Pancreas (tissue), 10 donors: ENCODE measurements at regions not wholly inside any gene's neighbourhood (a gene's known extent, or its start where the extent isn't known, plus 50 kb on each side); places are given as distances from the start of the nearest gene placed in this dataset.

Source experiments
- ATAC-seq, 4 donors: fragments of 200-7000 bp; cut with Tn5 transposase; one replicate each; pipeline versions ENCODE4 v1.8.0 to v1.9.1; 2020; ENCODE audit warnings: mild to moderate bottlenecking in 4 of 4, moderate library complexity in 4 of 4
- DNase-seq, 6 donors: peaks; one replicate each; pipeline ENCODE4 v3.0.0-alpha.2; 2020
- FAIRE-seq: peaks from 2 replicates; lab custom pipeline; 2012; peaks lifted over from hg19 to GRCh38; lab: Jason Lieb, UNC
- H3K27ac ChIP-seq, 4 donors: fragments of 200-600 bp; sonication (generic); 1 replicate in 3 of 4; 2 replicates in 1 of 4; pipeline versions ENCODE4 v1.5.0 to v1.8.0; 2020
- H3K27me3 ChIP-seq, 4 donors: fragments of 200-600 bp; one replicate each; pipeline ENCODE4 v1.8.0; 2021
- H3K36me3 ChIP-seq, 3 donors: fragments of 200-600 bp; sonication (generic) in 1 of 3; one replicate each; pipeline versions ENCODE4 v1.5.0 to v1.8.0; 2020 to 2021
- H3K4me1 ChIP-seq, 3 donors: fragments of 200-600 bp; one replicate each; pipeline ENCODE4 v1.8.0; 2021
- H3K4me3 ChIP-seq, 4 donors: fragments of 200-600 bp; sonication (generic) in 2 of 4; one replicate each; pipeline versions ENCODE4 v1.5.0 to v1.8.0; 2020 to 2021
- H3K9me3 ChIP-seq, 4 donors: fragments of 200-600 bp; one replicate each; pipeline ENCODE4 v1.8.0; 2021
- WGBS, 2 donors: extraction: QIAGEN DNeasy Blood & Tissue Kit; methylation state at CpG; one replicate each; pipeline ENCODE4 v1.1.7; 2013; 5-methylcytosine and 5-hydroxymethylcytosine counted together
- intact Hi-C, 3 donors: fragments of 100-400 bp; cut with DNase I; formaldehyde crosslinking; loops; one replicate each; pipeline versions ENCODE4 v1.11.1 to v1.14.2; 2022
- TF ChIP-seq, protein P1 (sequence below), 4 donors: fragments of 200-600 bp; sonication (generic) in 3 of 4; IDR thresholded peaks; one replicate each; pipeline versions ENCODE4 v1.5.0 to v1.8.0; 2021; ENCODE audit warnings: antibody characterized with exemption in 4 of 4
- donor health status: healthy with polysubstance abuse.
- donor health status: DM: no; HTN: no; CAD: no; lungs with moderate emphysema.
- donor health status: DM: no; HTN: no; CAD: no.
- donor health status: control.
- donor health status: control.
- donor health status: Bipolar disorder and iron deficiency.
- donor health status: DM: yes; HTN: yes; CAD: no.
- donor health status: DM: no; HTN: no; CAD: no.
- donor health status: DM: no; HTN: no; CAD: no.
- donor health status: DM: yes; HTN: yes; CAD: no.

DNA sequence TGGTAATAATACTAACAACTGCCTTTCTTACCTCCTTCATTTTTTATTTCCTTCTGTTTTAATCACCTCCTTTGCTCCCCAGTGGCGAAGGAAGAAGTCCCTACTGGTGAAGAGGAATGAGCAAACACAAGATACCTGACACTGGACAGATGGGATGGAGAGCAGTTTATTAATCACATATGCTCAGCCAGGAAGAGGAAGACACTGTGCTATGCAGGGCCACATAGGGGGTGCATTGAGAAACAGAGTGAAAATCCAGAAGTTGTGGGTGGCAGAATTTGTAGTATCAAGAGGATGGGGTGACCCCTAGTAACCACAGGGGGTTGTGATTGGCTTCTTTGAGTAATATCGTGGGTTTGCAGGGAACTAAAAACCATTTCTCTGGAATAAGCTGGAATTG is 1041.9 kb downstream of the OTOL1 start:
- no peak for FAIRE-seq
- Histone ChIP-seq H3K27me3 (no peaks in the 10 kb centered on the region), H3K4me3 (no peak overlapping the region), H3K4me1 (no peaks in the 10 kb centered on the region), H3K27ac (no peak overlapping the region), H3K36me3 (no peaks in the 10 kb centered on the region), H3K9me3 (no peaks in the 10 kb centered on the region)
- TF ChIP-seq, protein P1, sequence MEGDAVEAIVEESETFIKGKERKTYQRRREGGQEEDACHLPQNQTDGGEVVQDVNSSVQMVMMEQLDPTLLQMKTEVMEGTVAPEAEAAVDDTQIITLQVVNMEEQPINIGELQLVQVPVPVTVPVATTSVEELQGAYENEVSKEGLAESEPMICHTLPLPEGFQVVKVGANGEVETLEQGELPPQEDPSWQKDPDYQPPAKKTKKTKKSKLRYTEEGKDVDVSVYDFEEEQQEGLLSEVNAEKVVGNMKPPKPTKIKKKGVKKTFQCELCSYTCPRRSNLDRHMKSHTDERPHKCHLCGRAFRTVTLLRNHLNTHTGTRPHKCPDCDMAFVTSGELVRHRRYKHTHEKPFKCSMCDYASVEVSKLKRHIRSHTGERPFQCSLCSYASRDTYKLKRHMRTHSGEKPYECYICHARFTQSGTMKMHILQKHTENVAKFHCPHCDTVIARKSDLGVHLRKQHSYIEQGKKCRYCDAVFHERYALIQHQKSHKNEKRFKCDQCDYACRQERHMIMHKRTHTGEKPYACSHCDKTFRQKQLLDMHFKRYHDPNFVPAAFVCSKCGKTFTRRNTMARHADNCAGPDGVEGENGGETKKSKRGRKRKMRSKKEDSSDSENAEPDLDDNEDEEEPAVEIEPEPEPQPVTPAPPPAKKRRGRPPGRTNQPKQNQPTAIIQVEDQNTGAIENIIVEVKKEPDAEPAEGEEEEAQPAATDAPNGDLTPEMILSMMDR (IDR thresholded peaks at IDR 0.05), result no peak
- WGBS, 2 donors, result 39 to 55% methylated on average over 2 of the region's 2 CpGs
- ATAC-seq, result no peak
- DNase-seq, result no peak
- intact Hi-C loops, result no loop called here

DNA sequence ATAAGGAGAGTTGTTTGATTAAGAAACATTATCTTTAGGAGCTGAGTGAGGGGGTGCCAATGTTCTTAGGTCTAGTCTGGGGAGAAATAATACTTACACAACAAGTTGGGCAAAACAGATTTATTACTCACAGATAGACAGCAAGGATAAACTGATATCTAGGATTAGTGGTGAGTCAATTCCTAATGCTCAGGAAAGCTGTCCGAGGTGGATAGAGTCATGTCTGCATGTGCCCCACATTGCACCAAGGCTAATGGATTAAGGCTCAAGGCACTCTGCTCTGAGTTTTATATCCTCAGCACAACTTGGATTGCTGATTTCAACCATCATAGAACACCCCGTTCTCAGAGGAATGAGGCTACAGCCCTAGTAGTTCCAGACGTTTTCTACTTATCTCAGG is 1042.3 kb downstream of the OTOL1 start:
- 42 to 60% methylated on average over 3 of the region's 3 CpGs for WGBS, 2 donors
- ATAC-seq, result no peak
- Histone ChIP-seq H3K9me3 (no peaks in the 10 kb centered on the region), H3K27me3 (no peaks in the 10 kb centered on the region), H3K4me1 (no peaks in the 10 kb centered on the region), H3K36me3 (no peaks in the 10 kb centered on the region), H3K27ac (no peak overlapping the region), H3K4me3 (no peak overlapping the region)
- no peak for DNase-seq
- intact Hi-C loops, result no loop called here
- TF ChIP-seq, protein P1 (IDR thresholded peaks at IDR 0.05), result no peak
- no peak for FAIRE-seq

- Histone ChIP-seq H3K27me3 (no peaks in the 10 kb centered on the region), H3K4me3 (no peak overlapping the region), H3K9me3 (no peaks in the 10 kb centered on the region), H3K36me3 (no peaks in the 10 kb centered on the region), H3K4me1 (no peaks in the 10 kb centered on the region), H3K27ac (no peak overlapping the region)
- no peak for ATAC-seq
- TF ChIP-seq, protein P1 (IDR thresholded peaks at IDR 0.05), result no peak
- no peak for DNase-seq
- intact Hi-C loops, result no loop called here
- FAIRE-seq, result no peak
These were observed 1043.8 kb downstream of the OTOL1 start for GRCh38 chr3:162540421-162540820.

- no peak overlapping the region for H3K4me3 ChIP-seq
- H3K36me3 ChIP-seq, result no peaks in the 10 kb centered on the region
- 39 to 43% methylated on average over 2 of the region's 2 CpGs for WGBS, 2 donors
- no peak overlapping the region for H3K27ac ChIP-seq
- FAIRE-seq, result no peak
- H3K4me1 ChIP-seq, result no peaks in the 10 kb centered on the region
- no peaks in the 10 kb centered on the region for H3K9me3 ChIP-seq
- DNase-seq, result no peak
- no peak for ATAC-seq
- TF ChIP-seq, protein P1 (IDR thresholded peaks at IDR 0.05), result no peak
- H3K27me3 ChIP-seq, result no peaks in the 10 kb centered on the region
- intact Hi-C loops, result no loop called here
These were observed 1045.3 kb downstream of the OTOL1 start for GRCh38 chr3:162541923-162542322.

DNA sequence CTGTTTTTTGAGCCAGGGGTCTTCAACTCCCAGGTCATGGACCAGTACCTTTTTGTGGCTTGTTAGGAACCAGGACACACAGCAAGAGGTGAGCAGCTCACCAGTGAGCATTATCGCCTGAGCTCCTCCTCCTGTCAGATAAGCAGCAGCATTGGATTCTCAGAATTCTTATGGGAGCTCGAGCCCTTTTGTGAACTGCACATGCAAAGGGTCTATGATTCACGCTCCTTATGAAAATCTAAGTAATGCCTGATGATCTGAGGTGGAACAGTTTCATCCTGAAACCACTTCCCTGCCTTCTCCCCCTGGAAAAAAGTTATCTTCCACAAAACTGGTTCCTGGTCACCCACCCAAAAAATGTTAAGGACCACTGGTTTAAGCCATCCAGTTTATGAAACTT is 1047.6 kb downstream of the OTOL1 start:
- FAIRE-seq, result no peak
- TF ChIP-seq, protein P1 (IDR thresholded peaks at IDR 0.05), result no peak

More for the DNA sequence above, 1047.6 kb downstream of the OTOL1 start:
- WGBS, 2 donors, result 20 to 26% methylated on average over 3 of the region's 3 CpGs
- H3K27ac ChIP-seq, result no peak overlapping the region
- H3K9me3 ChIP-seq, result no peaks in the 10 kb centered on the region
- H3K36me3 ChIP-seq, result no peaks in the 10 kb centered on the region
- no peaks in the 10 kb centered on the region for H3K4me1 ChIP-seq
- no peak overlapping the region for H3K4me3 ChIP-seq
- ATAC-seq (no peak), DNase-seq (no peak)
- intact Hi-C loops, result no loop called here
- H3K27me3 ChIP-seq, result no peaks in the 10 kb centered on the region
